ENCODE measurements at regions not wholly inside any gene's neighbourhood (a gene's known extent, or its start where the extent isn't known, plus 50 kb on each side); places are given as distances from the start of the nearest gene placed in this dataset.

DNA sequence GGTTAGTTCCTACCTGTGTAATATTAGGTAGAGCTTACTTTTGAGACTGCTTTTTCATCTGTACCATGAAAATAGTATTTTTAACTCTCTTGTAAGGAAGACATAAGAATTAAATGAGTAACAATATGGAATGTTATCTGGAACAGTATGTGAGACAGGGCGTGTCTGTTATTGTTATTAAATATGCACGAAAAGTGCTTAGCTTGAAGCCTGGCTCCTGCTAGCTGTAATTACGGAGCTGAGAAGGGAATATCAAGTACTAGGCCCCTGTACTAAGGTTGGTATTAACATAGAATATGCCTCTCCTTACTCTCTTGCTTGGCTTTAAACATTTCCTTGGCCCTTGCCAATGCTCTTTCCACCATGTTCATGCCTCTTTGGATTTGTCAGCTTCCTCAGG is 194.0 kb downstream of the FAM76B start:
- no peak for DNase-seq (ENCODE audit: low read depth in 1 of 2, low spot score in 2 of 2)
- H3K56ac ChIP-seq (replicated peaks; ENCODE audit: insufficient read length, low read depth, low read length), result no peak overlapping the region
- no peak overlapping the region for H3K4me3 ChIP-seq (ENCODE audit: extremely low read depth in 1 of 4, insufficient read depth in 2 of 4, low read depth in 3 of 4, low read length in 4 of 4)
- WGBS, 2 experiments (ENCODE audit: extremely low coverage in 1 of 2, insufficient coverage in 1 of 2, insufficient read length in 1 of 2, insufficient replicate concordance in 2 of 2, low coverage in 1 of 2, low lambda C conversion rate in 2 of 2, missing lambda C conversion rate in 1 of 2), result 85% methylated on average over 3 of the region's 3 CpGs; no CpG with 5 or more reads in 1 of the 2 experiments
- no peaks in the 10 kb centered on the region for H3K79me2 ChIP-seq (ENCODE audit: control insufficient read depth in 1 of 2, insufficient read depth in 2 of 2, low read length in 2 of 2)
- no peak overlapping the region for H4K5ac ChIP-seq (ENCODE audit: insufficient read length, low read depth, low read length)
- no peak overlapping the region for H2BK20ac ChIP-seq (ENCODE audit: low read length)
- no peaks in the 10 kb centered on the region for H3K23me2 ChIP-seq (ENCODE audit: low read depth, low read length)
- H2AFZ ChIP-seq (ENCODE audit: low read length), result peak overlapping the region; percentile 36; the same call in 1 of the 2 replicates
- H2BK12ac ChIP-seq (ENCODE audit: low read depth, low read length), result no peak overlapping the region
- H3K9ac ChIP-seq (replicated peaks in 1 of 4; ENCODE audit: extremely low read depth in 1 of 4, low read depth in 3 of 4, low read length in 3 of 4), result no peak overlapping the region
- ChIA-PET POLR2A (ENCODE audit: partially characterized antibody) (no interaction called here), CTCF (ENCODE audit: partially characterized antibody) (interaction anchor here (0.8 to 2.3 kb wide), 8 partner anchors 11 to 442 kb away, joined by 3 to 10 read pairs (median 4); no protein-coding TSS in a partner anchor)
- H2BK120ac ChIP-seq (replicated peaks; ENCODE audit: low read depth, low read length), result no peak overlapping the region
- H2AK5ac ChIP-seq (ENCODE audit: low read depth, low read length), result no peak overlapping the region
- no peaks in the 10 kb centered on the region for H3K79me1 ChIP-seq (ENCODE audit: low read depth, low read length)
- no peak overlapping the region for H3K18ac ChIP-seq (ENCODE audit: extremely low read depth, low read length)
- no peak overlapping the region for H2BK5ac ChIP-seq (ENCODE audit: low read depth, low read length)
- no peak for FAIRE-seq
- H4K91ac ChIP-seq (replicated peaks; ENCODE audit: insufficient read length, low read length), result no peak overlapping the region
- no peaks in the 10 kb centered on the region for H3K9me3 ChIP-seq (ENCODE audit: insufficient read depth in 2 of 2, low read depth in 1 of 2, low read length in 1 of 2)
- no peak overlapping the region for H3K4me2 ChIP-seq (ENCODE audit: insufficient read depth in 1 of 2, low read depth in 2 of 2, low read length in 2 of 2)
- H4K20me1 ChIP-seq (replicated peaks in 1 of 2; ENCODE audit: control insufficient read depth in 1 of 2, insufficient read depth in 2 of 2, low read length in 2 of 2), result no peaks in the 10 kb centered on the region
- H3K14ac ChIP-seq (ENCODE audit: insufficient read length), result no peak overlapping the region
- no peak overlapping the region for H3K23ac ChIP-seq (ENCODE audit: insufficient read length)
- no peaks in the 10 kb centered on the region; a peak in 1 of 7 replicates for H3K27me3 ChIP-seq (replicated peaks in 1 of 4; ENCODE audit: control insufficient read depth in 3 of 4, extremely low read depth in 1 of 4, insufficient read depth in 3 of 4, low read length in 3 of 4)
- H3K4ac ChIP-seq (replicated peaks; ENCODE audit: insufficient read length, low read depth, low read length), result no peak overlapping the region
- no peak overlapping the region for H2BK15ac ChIP-seq (ENCODE audit: low read length)
- peaks cover 0 to 7% (median 2%) of the 10 kb centered on the region in 4 experiments; a peak in 3 of 7 replicates for H3K4me1 ChIP-seq (replicated peaks in 1 of 4; ENCODE audit: control insufficient read depth in 3 of 4, insufficient read depth in 4 of 4, low read length in 3 of 4)
- H4K8ac ChIP-seq (ENCODE audit: extremely low read depth, insufficient read depth, low read length), result no peak overlapping the region
- TF ChIP-seq SIX5 (IDR thresholded peaks at IDR 0.05; ENCODE audit: low read depth, low read length), result no peak
- TF ChIP-seq BCL11A (IDR thresholded peaks at IDR 0.05; ENCODE audit: low read depth in 2 of 2, low read length in 2 of 2), result no peak
- no peak for TF ChIP-seq YY1 (IDR thresholded peaks at IDR 0.05; ENCODE audit: low read depth, low read length)
- TF ChIP-seq CEBPB (IDR thresholded peaks at IDR 0.05; ENCODE audit: low read depth, low read length), result no peak
- no peak for TF ChIP-seq CTCF (IDR thresholded peaks at IDR 0.05; ENCODE audit: control extremely low read depth in 1 of 3, insufficient read depth in 1 of 3, low read depth in 1 of 3, low read length in 3 of 3)
- TF ChIP-seq HDAC2 (IDR thresholded peaks at IDR 0.05; ENCODE audit: borderline replicate concordance in 1 of 2, low read depth in 2 of 2, low read length in 2 of 2), result no peak
- no peak for TF ChIP-seq PHF8 (conservative IDR thresholded peaks at IDR 0.05; ENCODE audit: low read depth, low read length)
- TF ChIP-seq NANOG (IDR thresholded peaks at IDR 0.05; ENCODE audit: insufficient read depth, low read depth, low read length, poor library complexity, severe bottlenecking), result no peak
- H3K36me3 ChIP-seq (ENCODE audit: control insufficient read depth in 2 of 4, insufficient read depth in 4 of 4, low read length in 3 of 4), result no peaks in the 10 kb centered on the region
- H3K27ac ChIP-seq (ENCODE audit: low read depth, low read length), result no peak overlapping the region
